Kidney glomerular epithelial cell (primary cell): ENCODE measurements at regions not wholly inside any gene's neighbourhood (a gene's known extent, or its start where the extent isn't known, plus 50 kb on each side); places are given as distances from the start of the nearest gene placed in this dataset.

Experiments
- DNase-seq: peaks from one replicate; lab custom pipeline; 2025; lab: John Stamatoyannopoulos, UW

- DNase-seq: peak; percentile 5
These were observed 56.6 kb upstream of the SCOC start for GRCh38 chr4:140316799-140317198.

- DNase-seq: no peak
These were observed 57.5 kb upstream of the SCOC start for GRCh38 chr4:140315970-140316369.

- no peak for DNase-seq
These were observed 58.0 kb upstream of the SCOC start for GRCh38 chr4:140315438-140315837.

GRCh38 chr4:140315019-140315418 lies 58.4 kb upstream of the SCOC start:
- DNase-seq: no peak

GRCh38 chr4:140312100-140312499 lies 61.3 kb upstream of the SCOC start:
- DNase-seq: no peak

- no peak for DNase-seq
These were observed 62.1 kb upstream of the SCOC start for GRCh38 chr4:140311257-140311835.

GRCh38 chr4:140309124-140309870 lies 64.1 kb upstream of the SCOC start:
- peak; percentile 26 for DNase-seq

- no peak for DNase-seq
These were observed 64.9 kb upstream of the SCOC start for GRCh38 chr4:140308366-140309123.

GRCh38 chr4:140305053-140305452 lies 68.4 kb upstream of the SCOC start:
- DNase-seq: no peak

GRCh38 chr4:140304346-140304745 lies 69.1 kb upstream of the SCOC start:
- no peak for DNase-seq

GRCh38 chr4:140302151-140302859 lies 71.1 kb upstream of the SCOC start:
- no peak for DNase-seq

- DNase-seq: peak; percentile 65
These were observed 73.0 kb upstream of the SCOC start for GRCh38 chr4:140300271-140300970.

GRCh38 chr4:140298001-140298400 lies 75.4 kb upstream of the SCOC start:
- DNase-seq: no peak

GRCh38 chr4:140297221-140297570 lies 76.2 kb upstream of the SCOC start:
- peak; percentile 16 for DNase-seq

- peak; percentile 76 for DNase-seq
These were observed 76.9 kb upstream of the SCOC start for GRCh38 chr4:140296335-140297220.

- no peak for DNase-seq
These were observed 79.5 kb upstream of the SCOC start for GRCh38 chr4:140293979-140294378.

- no peak for DNase-seq
These were observed 82.2 kb upstream of the SCOC start for GRCh38 chr4:140291259-140291658.

GRCh38 chr4:140289486-140289885 lies 84.0 kb upstream of the SCOC start:
- no peak for DNase-seq

GRCh38 chr4:140286456-140286855 lies 87.0 kb upstream of the SCOC start:
- no peak for DNase-seq

- no peak for DNase-seq
These were observed 89.0 kb upstream of the SCOC start for GRCh38 chr4:140284456-140284855.
